Ovary (tissue), 7 donors: ENCODE measurements at regions not wholly inside any gene's neighbourhood (a gene's known extent, or its start where the extent isn't known, plus 50 kb on each side); places are given as distances from the start of the nearest gene placed in this dataset.

Experiments used
- DNase-seq, 5 donors: peaks; one replicate each; pipeline ENCODE4 v3.0.0-alpha.2; 2019 to 2020
- H3K27ac ChIP-seq, 2 donors: fragments of 200-600 bp; one replicate each; pipeline versions ENCODE4 v1.5.1 to v1.8.0; 2019 to 2022
- H3K27me3 ChIP-seq: fragments of 200-600 bp; one replicate; pipeline ENCODE4 v1.8.0; 2022
- H3K36me3 ChIP-seq: fragments of 200-600 bp; sonication (generic); one replicate; pipeline ENCODE4 v1.5.1; 2019
- H3K4me1 ChIP-seq: one replicate; pipeline ENCODE4 v1.8.1; 2013; ENCODE audit warnings: mild to moderate bottlenecking, moderate library complexity; ENCODE audit not compliant: insufficient read depth
- H3K4me3 ChIP-seq: fragments of 200-600 bp; sonication (generic); one replicate; pipeline ENCODE4 v1.5.1; 2017
- H3K9me3 ChIP-seq, 2 donors: fragments of 200-600 bp in 1 of 2; sonication (generic) in 1 of 2; one replicate each; pipeline versions ENCODE4 v1.5.1 to v1.8.1; 2013 to 2019; ENCODE audit warnings: mild to moderate bottlenecking in 1 of 2, moderate library complexity in 1 of 2
- CTCF ChIP-seq, 3 donors: fragments of 450-650 bp in 2 of 3; fragments of 200-600 bp in 1 of 3; IDR thresholded peaks; one replicate each; pipeline versions ENCODE4 v1.5.1 to v1.8.0; 2016 to 2022; ENCODE audit warnings: antibody characterized with exemption in 3 of 3, mild to moderate bottlenecking in 1 of 3
- EP300 ChIP-seq: sonication (generic); formaldehyde crosslinking; IDR thresholded peaks from one replicate; pipeline ENCODE4 v1.6.1; 2017; ENCODE audit warnings: antibody characterized with exemption
- POLR2A ChIP-seq: fragments of 450-650 bp; IDR thresholded peaks from one replicate; pipeline ENCODE4 v1.6.1; 2017; ENCODE audit warnings: antibody characterized with exemption, mild to moderate bottlenecking, moderate library complexity
- WGBS, 3 donors: extraction: QIAGEN DNeasy Blood & Tissue Kit in 1 of 3; methylation state at CpG; one replicate each; pipeline versions ENCODE4 v1.1.5 to v1.1.7; 2013 to 2017; 5-methylcytosine and 5-hydroxymethylcytosine counted together
- intact Hi-C, 4 donors: fragments of 100-400 bp; cut with DNase I; formaldehyde crosslinking; loops; one replicate each; pipeline versions ENCODE4 v1.11.0 to v1.15.1; 2022 to 2023
- donor health status: DM: no; HTN: no; CAD: no; lungs with moderate emphysema.
- donor health status: DM: no; HTN: no; CAD: no.
- donor health status: Bipolar disorder and iron deficiency.
- donor health status: DM: no; HTN: no; CAD: no.
- donor health status: DM: yes; HTN: yes; CAD: no.

GRCh38 chr5:112647428-112647827 lies 90.3 kb upstream of the APC start:
- no peaks in the 10 kb centered on the region for H3K36me3 ChIP-seq
- H3K9me3 ChIP-seq: no peaks in the 10 kb centered on the region
- DNase-seq: no peak
- H3K27ac ChIP-seq: no peak overlapping the region
- WGBS, 3 donors: 68 to 84% (median 71%) methylated on average over 1 of the region's 1 CpG
- intact Hi-C loops: no loop called here
- no peaks in the 10 kb centered on the region for H3K4me1 ChIP-seq
- H3K27me3 ChIP-seq: no peaks in the 10 kb centered on the region
- no peak overlapping the region for H3K4me3 ChIP-seq
- TF ChIP-seq EP300 (no peak), POLR2A (no peak), CTCF (IDR thresholded peaks at IDR 0.05) (no peak)

- DNase-seq: no peak
- Histone ChIP-seq H3K27me3 (no peaks in the 10 kb centered on the region), H3K36me3 (no peaks in the 10 kb centered on the region), H3K27ac (no peak overlapping the region), H3K4me3 (no peak overlapping the region), H3K4me1 (no peaks in the 10 kb centered on the region), H3K9me3 (no peaks in the 10 kb centered on the region)
- intact Hi-C loops: no loop called here
- 89 to 100% (median 98%) methylated on average over 1 of the region's 1 CpG for WGBS, 3 donors
- TF ChIP-seq CTCF (IDR thresholded peaks at IDR 0.05) (no peak), EP300 (no peak), POLR2A (no peak)
Observed at GRCh38 chr5:112648264-112648663, 89.4 kb upstream of the APC start.

GRCh38 chr5:112649882-112650281 lies 87.8 kb upstream of the APC start:
- H3K9me3 ChIP-seq: no peaks in the 10 kb centered on the region
- no peaks in the 10 kb centered on the region for H3K36me3 ChIP-seq
- no peak overlapping the region for H3K27ac ChIP-seq
- H3K27me3 ChIP-seq: no peaks in the 10 kb centered on the region
- WGBS, 3 donors: 45 to 62% (median 54%) methylated on average over 6 of the region's 6 CpGs
- intact Hi-C loops: no loop called here
- H3K4me1 ChIP-seq: no peaks in the 10 kb centered on the region
- no peak for DNase-seq
- H3K4me3 ChIP-seq: no peak overlapping the region
- TF ChIP-seq EP300 (no peak), CTCF (IDR thresholded peaks at IDR 0.05) (no peak), POLR2A (no peak)

- Histone ChIP-seq H3K36me3 (no peaks in the 10 kb centered on the region), H3K27me3 (no peaks in the 10 kb centered on the region), H3K4me3 (no peak overlapping the region), H3K27ac (peak overlapping the region in 1 of 2 donors; percentile 9), H3K9me3 (no peaks in the 10 kb centered on the region), H3K4me1 (no peaks in the 10 kb centered on the region)
- intact Hi-C loops: no loop called here
- WGBS, 3 donors: 24 to 31% (median 24%) methylated on average over 5 of the region's 5 CpGs
- no peak for TF ChIP-seq CTCF (IDR thresholded peaks at IDR 0.05)
- TF ChIP-seq POLR2A: no peak
- no peak for TF ChIP-seq EP300
- no peak for DNase-seq
Observed at GRCh38 chr5:112653638-112654205, 84.0 kb upstream of the APC start.
